ENCODE measurements at regions not wholly inside any gene's neighbourhood (a gene's known extent, or its start where the extent isn't known, plus 50 kb on each side); places are given as distances from the start of the nearest gene placed in this dataset.

DNA sequence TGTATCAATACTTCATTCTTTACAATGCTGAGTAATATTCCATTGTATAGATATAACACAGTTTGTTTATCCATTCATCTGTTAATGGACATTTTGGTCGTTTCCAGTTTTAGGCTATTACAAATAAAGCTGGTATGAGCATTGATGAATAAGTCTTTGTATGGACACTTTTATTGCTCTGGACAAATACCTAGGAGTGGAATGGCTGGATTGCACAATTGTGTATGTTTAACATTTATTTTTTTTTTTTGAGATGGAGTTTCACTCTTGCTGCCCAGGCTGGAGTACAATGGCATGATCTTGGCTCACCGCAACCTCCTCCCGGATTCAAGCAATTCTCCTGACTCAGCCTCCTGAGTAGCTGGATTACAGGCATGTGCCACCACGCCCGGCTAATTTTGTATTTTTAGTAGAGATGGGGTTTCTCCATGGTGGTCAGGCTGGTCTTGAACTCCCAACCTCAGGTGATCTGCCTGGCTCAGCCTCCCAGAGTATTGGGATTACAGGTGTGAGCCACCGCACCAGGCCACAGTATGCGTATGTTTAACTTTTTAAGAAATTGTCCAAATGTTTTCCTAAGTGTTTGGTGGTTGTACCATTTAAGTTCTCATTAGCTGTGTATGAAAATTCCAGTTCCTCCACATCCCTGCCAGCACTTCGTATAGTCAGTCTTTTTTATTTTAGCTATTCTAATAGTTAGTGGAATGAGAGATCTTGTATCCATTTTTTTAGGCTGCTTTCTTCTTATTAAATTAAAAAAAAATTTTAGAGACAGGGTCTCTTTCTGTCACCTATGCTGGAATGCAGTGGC, 194.9 kb upstream of the HAAO start:
- no peak for DNase-seq (ENCODE audit: low spot score)
- TF ChIP-seq, protein P1, sequence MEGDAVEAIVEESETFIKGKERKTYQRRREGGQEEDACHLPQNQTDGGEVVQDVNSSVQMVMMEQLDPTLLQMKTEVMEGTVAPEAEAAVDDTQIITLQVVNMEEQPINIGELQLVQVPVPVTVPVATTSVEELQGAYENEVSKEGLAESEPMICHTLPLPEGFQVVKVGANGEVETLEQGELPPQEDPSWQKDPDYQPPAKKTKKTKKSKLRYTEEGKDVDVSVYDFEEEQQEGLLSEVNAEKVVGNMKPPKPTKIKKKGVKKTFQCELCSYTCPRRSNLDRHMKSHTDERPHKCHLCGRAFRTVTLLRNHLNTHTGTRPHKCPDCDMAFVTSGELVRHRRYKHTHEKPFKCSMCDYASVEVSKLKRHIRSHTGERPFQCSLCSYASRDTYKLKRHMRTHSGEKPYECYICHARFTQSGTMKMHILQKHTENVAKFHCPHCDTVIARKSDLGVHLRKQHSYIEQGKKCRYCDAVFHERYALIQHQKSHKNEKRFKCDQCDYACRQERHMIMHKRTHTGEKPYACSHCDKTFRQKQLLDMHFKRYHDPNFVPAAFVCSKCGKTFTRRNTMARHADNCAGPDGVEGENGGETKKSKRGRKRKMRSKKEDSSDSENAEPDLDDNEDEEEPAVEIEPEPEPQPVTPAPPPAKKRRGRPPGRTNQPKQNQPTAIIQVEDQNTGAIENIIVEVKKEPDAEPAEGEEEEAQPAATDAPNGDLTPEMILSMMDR (IDR thresholded peaks at IDR 0.05; ENCODE audit: extremely low read depth, missing control alignments), result no peak

- TF ChIP-seq, protein P1 (IDR thresholded peaks at IDR 0.05; ENCODE audit: extremely low read depth, missing control alignments), result no peak
- no peak for DNase-seq (ENCODE audit: low spot score)
These were observed 192.2 kb upstream of the HAAO start for GRCh38 chr2:42984617-42985016.

DNA sequence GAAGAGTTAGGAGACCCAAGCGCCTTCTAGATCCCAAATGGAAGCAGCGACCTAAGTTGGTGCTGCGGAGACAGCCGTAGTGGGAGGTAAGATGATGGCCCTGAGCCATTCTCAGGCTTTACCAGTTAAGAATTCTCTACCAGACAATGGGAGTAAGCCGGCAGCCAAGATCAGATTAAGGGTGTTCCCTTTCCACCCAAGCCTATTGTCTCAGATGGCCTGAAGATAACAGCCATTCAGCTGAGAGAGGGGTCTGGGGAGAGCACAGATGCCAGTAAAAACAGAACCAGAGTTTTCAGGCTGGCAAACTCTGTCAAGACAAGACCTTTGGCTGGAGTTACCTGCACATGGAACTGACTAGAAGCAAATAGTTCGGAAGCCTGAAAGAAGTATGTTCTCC, 191.7 kb upstream of the HAAO start:
- TF ChIP-seq, protein P1 (IDR thresholded peaks at IDR 0.05; ENCODE audit: extremely low read depth, missing control alignments), result no peak
- DNase-seq (ENCODE audit: low spot score), result no peak

- DNase-seq (ENCODE audit: low spot score), result no peak
- TF ChIP-seq, protein P1 (IDR thresholded peaks at IDR 0.05; ENCODE audit: extremely low read depth, missing control alignments), result no peak
These were observed 188.5 kb upstream of the HAAO start for GRCh38 chr2:42980764-42981416.

- TF ChIP-seq, protein P1 (IDR thresholded peaks at IDR 0.05; ENCODE audit: extremely low read depth, missing control alignments), result no peak
- DNase-seq (ENCODE audit: low spot score), result no peak
These were observed 187.7 kb upstream of the HAAO start for GRCh38 chr2:42979870-42980763.

- no peak for DNase-seq (ENCODE audit: low spot score)
- TF ChIP-seq, protein P1 (IDR thresholded peaks at IDR 0.05; ENCODE audit: extremely low read depth, missing control alignments), result no peak
These were observed 187.1 kb upstream of the HAAO start for GRCh38 chr2:42979416-42979869.

Measured in GM20000 (cell line).